ENCODE measurements at regions not wholly inside any gene's neighbourhood (a gene's known extent, or its start where the extent isn't known, plus 50 kb on each side); places are given as distances from the start of the nearest gene placed in this dataset.

GRCh38 chr1:235022341-235022980 is 106.2 kb downstream of the TOMM20 start:
- Histone ChIP-seq H3K4me3 (no peak overlapping the region), H3K4me1 (no peaks in the 10 kb centered on the region), H3K9me3 (peaks cover 0 to 3% of the 10 kb centered on the region in 2 donors), H3K27me3 (no peaks in the 10 kb centered on the region), H3K36me3 (no peaks in the 10 kb centered on the region), H3K27ac (no peak overlapping the region)
- DNase-seq (no peak), ATAC-seq (no peak)
- no peak for TF ChIP-seq CTCF (IDR thresholded peaks at IDR 0.05)
- intact Hi-C loops (cut with DNase I), result no loop called here

GRCh38 chr1:235021815-235022214 is 106.8 kb downstream of the TOMM20 start:
- peaks cover 0 to 3% of the 10 kb centered on the region in 2 donors for H3K9me3 ChIP-seq
- no peak for TF ChIP-seq CTCF (IDR thresholded peaks at IDR 0.05)
- intact Hi-C loops (cut with DNase I), result no loop called here
- no peak for DNase-seq
- no peaks in the 10 kb centered on the region for H3K27me3 ChIP-seq
- H3K36me3 ChIP-seq, result no peaks in the 10 kb centered on the region
- H3K4me3 ChIP-seq, result no peak overlapping the region
- ATAC-seq, result no peak
- no peaks in the 10 kb centered on the region for H3K4me1 ChIP-seq
- no peak overlapping the region for H3K27ac ChIP-seq

- H3K4me1 ChIP-seq, result no peaks in the 10 kb centered on the region
- no peak for ATAC-seq
Observed at GRCh38 chr1:235021321-235021720, 107.3 kb downstream of the TOMM20 start.

GRCh38 chr1:235019961-235020360 is 108.7 kb downstream of the TOMM20 start:
- TF ChIP-seq CTCF (IDR thresholded peaks at IDR 0.05), result no peak
- ATAC-seq, result no peak
- H3K4me1 ChIP-seq, result no peaks in the 10 kb centered on the region
- H3K27me3 ChIP-seq, result no peaks in the 10 kb centered on the region
- H3K4me3 ChIP-seq, result no peak overlapping the region
- H3K27ac ChIP-seq, result no peak overlapping the region
- intact Hi-C loops (cut with DNase I), result no loop called here
- no peak for DNase-seq
- H3K9me3 ChIP-seq, result peaks cover 0 to 3% of the 10 kb centered on the region in 2 donors
- H3K36me3 ChIP-seq, result no peaks in the 10 kb centered on the region

More at GRCh38 chr1:235021321-235021720, 107.3 kb downstream of the TOMM20 start:
- intact Hi-C loops (cut with DNase I), result no loop called here
- no peak overlapping the region for H3K4me3 ChIP-seq
- H3K36me3 ChIP-seq, result no peaks in the 10 kb centered on the region
- H3K27me3 ChIP-seq, result no peaks in the 10 kb centered on the region
- no peak for DNase-seq
- peaks cover 0 to 3% of the 10 kb centered on the region in 2 donors for H3K9me3 ChIP-seq
- no peak overlapping the region for H3K27ac ChIP-seq
- no peak for TF ChIP-seq CTCF (IDR thresholded peaks at IDR 0.05)

GRCh38 chr1:235019471-235019870 is 109.2 kb downstream of the TOMM20 start:
- ATAC-seq, result no peak
- intact Hi-C loops (cut with DNase I), result no loop called here
- no peak for TF ChIP-seq CTCF (IDR thresholded peaks at IDR 0.05)
- H3K9me3 ChIP-seq, result peaks cover 0 to 3% of the 10 kb centered on the region in 2 donors
- DNase-seq, result no peak
- no peak overlapping the region for H3K4me3 ChIP-seq
- H3K36me3 ChIP-seq, result no peaks in the 10 kb centered on the region
- no peak overlapping the region for H3K27ac ChIP-seq
- no peaks in the 10 kb centered on the region for H3K27me3 ChIP-seq
- H3K4me1 ChIP-seq, result no peaks in the 10 kb centered on the region
